CD14-positive monocyte (primary cell): ENCODE measurements at regions not wholly inside any gene's neighbourhood (a gene's known extent, or its start where the extent isn't known, plus 50 kb on each side); places are given as distances from the start of the nearest gene placed in this dataset.

Source experiments
- DNase-seq, 3 donors: peaks; one replicate each; pipeline ENCODE4 v3.0.0-alpha.2; 2011 to 2022
- H2AFZ ChIP-seq: 2 replicates; pipeline ENCODE4 v1.6.0; 2012; ENCODE audit warnings: mild to moderate bottlenecking, low read depth, low read length, inconsistent platforms; ENCODE audit not compliant: insufficient read depth, poor library complexity, severe bottlenecking
- H3K27ac ChIP-seq, 2 donors: 1 replicate in 1 of 2; 2 replicates in 1 of 2; pipeline ENCODE4 v1.5.1; 2012 to 2013; ENCODE audit warnings: low read length in 2 of 2, control low read depth in 1 of 2, inconsistent platforms in 1 of 2, low read depth in 1 of 2, mild to moderate bottlenecking in 1 of 2
- H3K27me3 ChIP-seq, 2 donors: one replicate each; pipeline versions ENCODE4 v1.6.0 to v1.6.1; 2011 to 2013; ENCODE audit warnings: low read length in 2 of 2; ENCODE audit not compliant: control insufficient read depth in 2 of 2, insufficient read depth in 2 of 2
- H3K36me3 ChIP-seq, 2 donors: replicated peaks in 1 of 2; 1 replicate in 1 of 2; 2 replicates in 1 of 2; pipeline versions ENCODE4 v1.5.1 to v1.6.1; 2012 to 2013; ENCODE audit warnings: low read length in 2 of 2, control low read depth in 1 of 2, inconsistent platforms in 1 of 2, mild to moderate bottlenecking in 1 of 2; ENCODE audit not compliant: insufficient read depth in 2 of 2, control insufficient read depth in 1 of 2
- H3K4me1 ChIP-seq, 2 donors: 1 replicate in 1 of 2; 2 replicates in 1 of 2; pipeline versions ENCODE4 v1.5.1 to v1.6.1; 2012 to 2013; ENCODE audit warnings: low read length in 2 of 2, control low read depth in 1 of 2, inconsistent platforms in 1 of 2, mild to moderate bottlenecking in 1 of 2, moderate library complexity in 1 of 2; ENCODE audit not compliant: insufficient read depth in 2 of 2, control insufficient read depth in 1 of 2
- H3K4me2 ChIP-seq: replicated peaks from 2 replicates; pipeline ENCODE3; 2012; ENCODE audit warnings: low read length, moderate library complexity, mild to moderate bottlenecking; ENCODE audit not compliant: poor library complexity, severe bottlenecking; ENCODE audit errors: extremely low read depth
- H3K4me3 ChIP-seq, 3 experiments: fragments of 200-600 bp in 1 of 3; sonication (generic) in 1 of 3; replicated peaks in 1 of 3; 1 replicate in 2 of 3; 2 replicates in 1 of 3; pipeline ENCODE4 v1.5.1; 2011 to 2013; ENCODE audit warnings: low read length in 3 of 3, mild to moderate bottlenecking in 3 of 3, control low read depth in 2 of 3, low read depth in 2 of 3, inconsistent platforms in 1 of 3, moderate library complexity in 1 of 3
- H3K79me2 ChIP-seq: 2 replicates; pipeline ENCODE4 v1.6.0; 2012; ENCODE audit warnings: mild to moderate bottlenecking, control low read depth, inconsistent platforms, low read length, moderate library complexity; ENCODE audit not compliant: insufficient read depth
- H3K9ac ChIP-seq: 2 replicates; pipeline ENCODE4 v1.6.0; 2017; ENCODE audit warnings: low read length, mild to moderate bottlenecking; ENCODE audit not compliant: insufficient read depth, poor library complexity, severe bottlenecking
- H3K9me3 ChIP-seq, 2 donors: replicated peaks in 1 of 2; 1 replicate in 1 of 2; 2 replicates in 1 of 2; pipeline versions ENCODE4 v1.5.1 to v1.6.1; 2012 to 2013; ENCODE audit warnings: low read length in 2 of 2, control low read depth in 1 of 2; ENCODE audit not compliant: control insufficient read depth in 1 of 2, insufficient read depth in 1 of 2
- H4K20me1 ChIP-seq: 2 replicates; pipeline ENCODE4 v1.6.0; 2012; ENCODE audit warnings: mild to moderate bottlenecking, low read length, control low read depth, moderate library complexity; ENCODE audit not compliant: insufficient read depth
- H3K27ac Mint-ChIP-seq, 7 donors: one replicate each; pipeline ENCODE4 v1.8.0; 2020; ENCODE audit warnings: mild to moderate bottlenecking in 7 of 7, mixed read lengths in 7 of 7, moderate library complexity in 6 of 7, inconsistent platforms in 2 of 7
- H3K27me3 Mint-ChIP-seq, 3 donors: one replicate each; pipeline ENCODE4 v1.8.0; 2021 to 2022; ENCODE audit warnings: low read depth in 3 of 3, mild to moderate bottlenecking in 3 of 3, mixed read lengths in 3 of 3, moderate library complexity in 3 of 3, inconsistent platforms in 1 of 3
- H3K36me3 Mint-ChIP-seq, 2 donors: one replicate each; pipeline ENCODE4 v1.8.0; 2020; ENCODE audit warnings: mixed read lengths in 2 of 2, inconsistent platforms in 1 of 2, mild to moderate bottlenecking in 1 of 2
- H3K4me1 Mint-ChIP-seq: one replicate; pipeline ENCODE4 v1.8.0; 2020; ENCODE audit warnings: mild to moderate bottlenecking, mixed read lengths
- H3K4me3 Mint-ChIP-seq, 2 donors: one replicate each; pipeline ENCODE4 v1.8.0; 2020; ENCODE audit warnings: mild to moderate bottlenecking in 2 of 2, mixed read lengths in 2 of 2, moderate library complexity in 1 of 2
- H3K9me3 Mint-ChIP-seq, 7 donors: one replicate each; pipeline ENCODE4 v1.8.0; 2020 to 2022; ENCODE audit warnings: mixed read lengths in 7 of 7, mild to moderate bottlenecking in 6 of 7, moderate library complexity in 6 of 7, inconsistent platforms in 2 of 7
- CTCF ChIP-seq: fragments of 200-600 bp; IDR thresholded peaks from one replicate; pipeline ENCODE4 v1.8.0; 2022; ENCODE audit warnings: antibody characterized with exemption, mild to moderate bottlenecking
- WGBS: methylation state at CpG from one replicate; pipeline ENCODE4 v1.1.5; 2013; ENCODE audit warnings: missing lambda C conversion rate; ENCODE audit not compliant: insufficient coverage; 5-methylcytosine and 5-hydroxymethylcytosine counted together
- intact Hi-C, 2 donors: fragments of 100-400 bp; cut with micrococcal nuclease; formaldehyde crosslinking; loops; one replicate each; pipeline versions ENCODE4 v1.15.0 to v1.15.1; 2023

GRCh38 chr9:96027251-96028131 is 152.0 kb downstream of the ERCC6L2 start:
- Histone ChIP-seq H3K27ac (no peak overlapping the region), H4K20me1 (no peaks in the 10 kb centered on the region), H3K4me2 (peak overlapping the region; percentile 59), H3K27me3 (peaks cover 42 to 64% of the 10 kb centered on the region in 2 donors), H3K79me2 (no peaks in the 10 kb centered on the region), H3K4me1 (peaks cover 11 to 16% of the 10 kb centered on the region in 2 donors), H2AFZ (peak overlapping the region; percentile 56), H3K36me3 (no peaks in the 10 kb centered on the region), H3K4me3 (peak overlapping the region in 1 of 3 experiments; percentile 50), H3K9me3 (peaks cover 0 to 15% of the 10 kb centered on the region in 2 donors), H3K9ac (peak overlapping the region; percentile 21)
- peak overlapping the region in 2 of 7 donors; percentile 51 to 63 for H3K27ac Mint-ChIP-seq
- H3K27me3 Mint-ChIP-seq = peaks cover 69 to 80% (median 73%) of the 10 kb centered on the region in 3 donors
- DNase-seq = no peak
- intact Hi-C loops = no loop called here
- H3K9me3 Mint-ChIP-seq = peaks cover 4 to 27% (median 15%) of the 10 kb centered on the region in 7 donors
- peaks cover 24% of the 10 kb centered on the region for H3K4me1 Mint-ChIP-seq
- H3K36me3 Mint-ChIP-seq = peaks cover 4 to 19% of the 10 kb centered on the region in 2 donors
- TF ChIP-seq CTCF = no peak
- 8% methylated on average over 66 of the region's 72 CpGs for WGBS
- peak overlapping the region; percentile 71 to 90 for H3K4me3 Mint-ChIP-seq

GRCh38 chr9:96026655-96027213 is 151.2 kb downstream of the ERCC6L2 start:
- Histone ChIP-seq H3K4me1 (peaks cover 18 to 24% of the 10 kb centered on the region in 2 donors), H4K20me1 (no peaks in the 10 kb centered on the region), H2AFZ (peak overlapping the region; percentile 56), H3K9me3 (peaks cover 0 to 15% of the 10 kb centered on the region in 2 donors), H3K4me2 (peak overlapping the region; percentile 59), H3K27ac (no peak overlapping the region), H3K9ac (no peak overlapping the region), H3K4me3 (peak overlapping the region in 1 of 3 experiments; percentile 50), H3K79me2 (no peaks in the 10 kb centered on the region), H3K36me3 (no peaks in the 10 kb centered on the region), H3K27me3 (peaks cover 49 to 71% of the 10 kb centered on the region in 2 donors)
- H3K27ac Mint-ChIP-seq = peak overlapping the region in 2 of 7 donors; percentile 63 to 91
- H3K4me1 Mint-ChIP-seq = peaks cover 32% of the 10 kb centered on the region
- peak overlapping the region; percentile 39 to 90 for H3K4me3 Mint-ChIP-seq
- intact Hi-C loops = no loop called here
- H3K27me3 Mint-ChIP-seq = peaks cover 77 to 88% (median 81%) of the 10 kb centered on the region in 3 donors
- H3K36me3 Mint-ChIP-seq = peaks cover 10 to 19% of the 10 kb centered on the region in 2 donors
- no peak for TF ChIP-seq CTCF
- DNase-seq = no peak
- WGBS = 96% methylated on average over 5 of the region's 5 CpGs
- peaks cover 4 to 27% (median 15%) of the 10 kb centered on the region in 7 donors for H3K9me3 Mint-ChIP-seq
